H9 (cell line): ENCODE measurements at regions not wholly inside any gene's neighbourhood (a gene's known extent, or its start where the extent isn't known, plus 50 kb on each side); places are given as distances from the start of the nearest gene placed in this dataset.

ENCODE experiments used
- DNase-seq: peaks from one replicate; pipeline ENCODE4 v3.0.0-alpha.2; 2017
- H2AFZ ChIP-seq: one replicate; pipeline ENCODE4 v1.6.1; 2013; ENCODE audit warnings: mild to moderate bottlenecking, low read length, control low read depth, moderate library complexity
- H2AK5ac ChIP-seq: 2 replicates; pipeline ENCODE4 v1.6.1; 2013; ENCODE audit warnings: low read length, control low read depth, mixed read lengths; ENCODE audit not compliant: insufficient read length
- H2BK120ac ChIP-seq: one replicate; pipeline ENCODE4 v1.6.1; 2013; ENCODE audit warnings: low read depth, mild to moderate bottlenecking, low read length, control low read depth, inconsistent platforms; ENCODE audit not compliant: poor library complexity, severe bottlenecking
- H2BK12ac ChIP-seq: 2 replicates; pipeline ENCODE4 v1.6.1; 2013; ENCODE audit warnings: low read length, control low read depth, mixed read lengths, low read depth; ENCODE audit not compliant: insufficient read length
- H2BK15ac ChIP-seq: 2 replicates; pipeline ENCODE4 v1.6.1; 2013; ENCODE audit warnings: low read depth, low read length, control low read depth
- H2BK20ac ChIP-seq: one replicate; pipeline ENCODE4 v1.6.1; 2013; ENCODE audit warnings: low read depth, mild to moderate bottlenecking, low read length, control low read depth, inconsistent platforms; ENCODE audit not compliant: poor library complexity, severe bottlenecking
- H2BK5ac ChIP-seq: 2 replicates; pipeline ENCODE4 v1.6.1; 2013; ENCODE audit warnings: low read length, control low read depth, mixed read lengths; ENCODE audit not compliant: insufficient read length
- H3K14ac ChIP-seq: 2 replicates; pipeline ENCODE4 v1.6.1; 2013; ENCODE audit warnings: low read length, control low read depth; ENCODE audit not compliant: insufficient read depth
- H3K18ac ChIP-seq: 2 replicates; pipeline ENCODE4 v1.6.1; 2013; ENCODE audit warnings: low read depth, mild to moderate bottlenecking, mixed read lengths, low read length, control low read depth; ENCODE audit not compliant: insufficient read length
- H3K23ac ChIP-seq: 2 replicates; pipeline ENCODE4 v1.6.1; 2013; ENCODE audit warnings: low read length, control low read depth, mixed read lengths, low read depth; ENCODE audit not compliant: insufficient read length
- H3K23me2 ChIP-seq: 2 replicates; pipeline ENCODE4 v1.6.1; 2013; ENCODE audit warnings: low read depth, mild to moderate bottlenecking, mixed read lengths, low read length, control low read depth; ENCODE audit not compliant: insufficient read length, poor library complexity, severe bottlenecking
- H3K27ac ChIP-seq: 2 replicates; pipeline ENCODE4 v1.5.1; 2013; ENCODE audit warnings: low read length, control low read depth, mixed read lengths, low read depth; ENCODE audit not compliant: insufficient read length
- H3K27me3 ChIP-seq: 2 replicates; pipeline ENCODE4 v1.6.1; 2013; ENCODE audit warnings: low read length, control low read depth, inconsistent platforms; ENCODE audit not compliant: insufficient read depth
- H3K4ac ChIP-seq: 2 replicates; pipeline ENCODE4 v1.6.1; 2013; ENCODE audit warnings: low read depth, mild to moderate bottlenecking, control low read depth, inconsistent platforms, low read length, moderate library complexity
- H3K4me1 ChIP-seq: 2 replicates; pipeline ENCODE4 v1.6.1; 2013; ENCODE audit warnings: low read length, control low read depth, inconsistent platforms; ENCODE audit not compliant: insufficient read depth
- H3K4me2 ChIP-seq: 2 replicates; pipeline ENCODE4 v1.6.1; 2013; ENCODE audit warnings: low read length, control low read depth, mixed read lengths; ENCODE audit not compliant: insufficient read length, insufficient read depth
- H3K56ac ChIP-seq: 2 replicates; pipeline ENCODE4 v1.6.1; 2013; ENCODE audit warnings: low read depth, mild to moderate bottlenecking, mixed read lengths, low read length, control low read depth; ENCODE audit not compliant: insufficient read length
- H3K79me1 ChIP-seq: 2 replicates; pipeline ENCODE4 v1.6.1; 2013; ENCODE audit warnings: low read depth, mild to moderate bottlenecking, moderate library complexity, low read length, control low read depth, inconsistent platforms; ENCODE audit not compliant: insufficient read depth, poor library complexity, severe bottlenecking
- H3K79me2 ChIP-seq: 2 replicates; pipeline ENCODE4 v1.6.1; 2013; ENCODE audit warnings: low read length, control low read depth, inconsistent platforms; ENCODE audit not compliant: insufficient read depth
- H3K9ac ChIP-seq: 2 replicates; pipeline ENCODE4 v1.6.1; 2013; ENCODE audit warnings: low read length, control low read depth, mixed read lengths; ENCODE audit not compliant: insufficient read length; ENCODE audit errors: extremely low read depth
- H3K9me3 ChIP-seq: one replicate; pipeline ENCODE4 v1.6.1; 2013; ENCODE audit warnings: low read depth, low read length, inconsistent platforms; ENCODE audit not compliant: control insufficient read depth
- H3T11ph ChIP-seq: one replicate; pipeline ENCODE4 v1.6.1; 2013; ENCODE audit warnings: mild to moderate bottlenecking, low read length, control low read depth, inconsistent platforms
- H4K20me1 ChIP-seq: one replicate; pipeline ENCODE4 v1.6.1; 2013; ENCODE audit not compliant: control insufficient read depth, insufficient read length, insufficient read depth
- H4K5ac ChIP-seq: 2 replicates; pipeline ENCODE4 v1.6.1; 2013; ENCODE audit warnings: low read depth, mild to moderate bottlenecking, mixed read lengths, low read length, control low read depth; ENCODE audit not compliant: insufficient read length
- H4K8ac ChIP-seq: replicated peaks from 2 replicates; pipeline ENCODE4 v1.6.1; 2013; ENCODE audit warnings: low read length, control low read depth, mixed read lengths, low read depth; ENCODE audit not compliant: insufficient read length
- H4K91ac ChIP-seq: 2 replicates; pipeline ENCODE4 v1.6.1; 2013; ENCODE audit warnings: low read depth, mild to moderate bottlenecking, moderate library complexity, mixed read lengths, low read length, control low read depth; ENCODE audit not compliant: insufficient read length
- H3K27ac Mint-ChIP-seq, 3 experiments: 2 replicates in 2 of 3; 3 replicates in 1 of 3; pipeline ENCODE4 v1.8.0; 2020 to 2021; ENCODE audit warnings: mixed read lengths in 3 of 3, mild to moderate bottlenecking in 1 of 3, moderate library complexity in 1 of 3
- H3K27me3 Mint-ChIP-seq: 2 replicates; pipeline ENCODE4 v1.8.0; 2021; ENCODE audit warnings: low read depth, mild to moderate bottlenecking, moderate library complexity, mixed read lengths
- H3K36me3 Mint-ChIP-seq, 3 experiments: 2 replicates in 2 of 3; 3 replicates in 1 of 3; pipeline ENCODE4 v1.8.0; 2020 to 2021; ENCODE audit warnings: low read depth in 3 of 3, mixed read lengths in 3 of 3; ENCODE audit not compliant: insufficient read depth in 1 of 3
- H3K4me1 Mint-ChIP-seq, 2 experiments: 2 replicates each; pipeline ENCODE4 v1.8.0; 2020; ENCODE audit warnings: mixed read lengths in 2 of 2
- H3K4me3 Mint-ChIP-seq, 2 experiments: 2 replicates in 1 of 2; 3 replicates in 1 of 2; pipeline ENCODE4 v1.8.0; 2020 to 2021; ENCODE audit warnings: mild to moderate bottlenecking in 2 of 2, mixed read lengths in 2 of 2, moderate library complexity in 1 of 2
- H3K9me3 Mint-ChIP-seq, 2 experiments: 2 replicates in 1 of 2; 3 replicates in 1 of 2; pipeline ENCODE4 v1.8.0; 2020; ENCODE audit warnings: mild to moderate bottlenecking in 2 of 2, mixed read lengths in 2 of 2, moderate library complexity in 1 of 2
- CTCF ChIP-seq: fragments of 200-600 bp; sonication (generic); conservative IDR thresholded peaks from 3 replicates; pipeline ENCODE4 v1.8.0; 2021; ENCODE audit warnings: antibody characterized with exemption, mild to moderate bottlenecking
- WGBS: extraction: QIAGEN DNeasy Blood & Tissue Kit; methylation state at CpG from one replicate; pipeline ENCODE4 v1.1.7; 2013; ENCODE audit warnings: missing lambda C conversion rate, low lambda C conversion rate, mixed read lengths; ENCODE audit not compliant: insufficient read length; ENCODE audit errors: extremely low coverage; 5-methylcytosine and 5-hydroxymethylcytosine counted together

GRCh38 chr14:83421711-83422110 is 1888.1 kb upstream of the SEL1L start:
- H3K9me3 ChIP-seq = no peaks in the 10 kb centered on the region
- no peak overlapping the region for H4K5ac ChIP-seq
- H3K23ac ChIP-seq = no peak overlapping the region
- Mint-ChIP-seq H3K4me1 (no peaks in the 10 kb centered on the region; a peak in 2 of 4 replicates), H3K9me3 (no peaks in the 10 kb centered on the region), H3K4me3 (no peak overlapping the region), H3K36me3 (no peaks in the 10 kb centered on the region), H3K27ac (no peak overlapping the region; a peak in 1 of 7 replicates), H3K27me3 (no peaks in the 10 kb centered on the region)
- H3K18ac ChIP-seq = no peak overlapping the region
- H3K14ac ChIP-seq = no peak overlapping the region
- no peak overlapping the region for H3K9ac ChIP-seq
- H2BK20ac ChIP-seq = no peak overlapping the region
- DNase-seq = no peak
- H3K4ac ChIP-seq = no peak overlapping the region
- H3K79me2 ChIP-seq = no peaks in the 10 kb centered on the region
- H3T11ph ChIP-seq = no peak overlapping the region
- no peak overlapping the region for H2BK12ac ChIP-seq
- no peaks in the 10 kb centered on the region for H4K20me1 ChIP-seq
- no peak overlapping the region for H3K27ac ChIP-seq
- H3K79me1 ChIP-seq = no peaks in the 10 kb centered on the region
- no peak overlapping the region for H2AFZ ChIP-seq
- no CpG with 5 or more reads among the region's 2 CpGs for WGBS
- H2BK15ac ChIP-seq = no peak overlapping the region
- no peak overlapping the region for H2BK120ac ChIP-seq
- H3K23me2 ChIP-seq = no peaks in the 10 kb centered on the region
- H4K91ac ChIP-seq = no peak overlapping the region
- H2BK5ac ChIP-seq = no peak overlapping the region
- H3K4me1 ChIP-seq = no peaks in the 10 kb centered on the region
- no peak overlapping the region for H4K8ac ChIP-seq
- H3K4me2 ChIP-seq = no peak overlapping the region
- no peaks in the 10 kb centered on the region for H3K27me3 ChIP-seq
- no peak overlapping the region for H2AK5ac ChIP-seq
- no peak for TF ChIP-seq CTCF
- no peak overlapping the region for H3K56ac ChIP-seq
